Fibroblast of lung (primary cell): ENCODE measurements at regions not wholly inside any gene's neighbourhood (a gene's known extent, or its start where the extent isn't known, plus 50 kb on each side); places are given as distances from the start of the nearest gene placed in this dataset.

Experiments
- DNase-seq, 2 donors: peaks; one replicate each; pipeline versions ENCODE4 v3.0.0 to v3.0.0-alpha.2; 2010; ENCODE audit warnings: low read depth in 2 of 2
- H2AFZ ChIP-seq: 2 replicates; pipeline ENCODE4 v1.5.1; 2012; ENCODE audit warnings: low read length, control low read depth, inconsistent platforms
- H3K27ac ChIP-seq: 2 replicates; pipeline ENCODE4 v1.5.1; 2011; ENCODE audit warnings: low read length, control low read depth; ENCODE audit not compliant: insufficient read depth
- H3K27me3 ChIP-seq: 2 replicates; pipeline ENCODE4 v1.5.1; 2011; ENCODE audit warnings: mild to moderate bottlenecking, low read length; ENCODE audit not compliant: control insufficient read depth, insufficient read depth
- H3K36me3 ChIP-seq: 2 replicates; pipeline ENCODE4 v1.5.1; 2011; ENCODE audit warnings: low read length; ENCODE audit not compliant: control insufficient read depth, insufficient read depth
- H3K4me1 ChIP-seq: 2 replicates; pipeline ENCODE4 v1.5.1; 2011; ENCODE audit warnings: low read length; ENCODE audit not compliant: control insufficient read depth, insufficient read depth; ENCODE audit errors: extremely low read depth
- H3K4me2 ChIP-seq: 2 replicates; pipeline ENCODE4 v1.5.1; 2011; ENCODE audit warnings: low read length, control low read depth; ENCODE audit not compliant: insufficient read depth; ENCODE audit errors: extremely low read depth
- H3K4me3 ChIP-seq, 4 experiments: fragments of 200-600 bp in 1 of 4; sonication (generic) in 1 of 4; replicated peaks in 1 of 4; 2 replicates each; pipeline ENCODE4 v1.5.1; 2011 to 2016; ENCODE audit warnings: low read length in 4 of 4, low read depth in 3 of 4, mild to moderate bottlenecking in 3 of 4, control low read depth in 2 of 4, inconsistent platforms in 1 of 4, mixed read lengths in 1 of 4; ENCODE audit not compliant: insufficient read depth in 1 of 4; ENCODE audit errors: control extremely low read depth in 1 of 4
- H3K79me2 ChIP-seq: 2 replicates; pipeline ENCODE4 v1.5.1; 2012; ENCODE audit warnings: mild to moderate bottlenecking, low read length, inconsistent platforms; ENCODE audit not compliant: control insufficient read depth, insufficient read depth
- H3K9ac ChIP-seq: 2 replicates; pipeline ENCODE4 v1.5.1; 2011; ENCODE audit warnings: mild to moderate bottlenecking, low read length, control low read depth; ENCODE audit not compliant: insufficient read depth
- H3K9me3 ChIP-seq: 2 replicates; pipeline ENCODE4 v1.5.1; 2012; ENCODE audit warnings: low read depth, low read length; ENCODE audit not compliant: control insufficient read depth, insufficient read depth
- H4K20me1 ChIP-seq: 2 replicates; pipeline ENCODE4 v1.5.1; 2011; ENCODE audit warnings: low read length; ENCODE audit not compliant: control insufficient read depth, insufficient read depth; ENCODE audit errors: extremely low read depth
- CTCF ChIP-seq, 2 donors: IDR thresholded peaks in 1 of 2; conservative IDR thresholded peaks in 1 of 2; 1 replicate in 1 of 2; 2 replicates in 1 of 2; pipeline ENCODE4 v1.5.1; 2011 to 2012; ENCODE audit warnings: low read length in 2 of 2, control low read depth in 1 of 2, inconsistent platforms in 1 of 2, low read depth in 1 of 2, mild to moderate bottlenecking in 1 of 2
- EZH2 ChIP-seq: IDR thresholded peaks from 2 replicates; pipeline ENCODE4 v1.5.1; 2012; ENCODE audit warnings: low read length, control low read depth, mild to moderate bottlenecking; ENCODE audit errors: missing control alignments

GRCh38 chr4:156633847-156634246 is 337.8 kb downstream of the PDGFC start:
- H3K27me3 ChIP-seq = no peaks in the 10 kb centered on the region
- no peak overlapping the region for H3K4me2 ChIP-seq
- TF ChIP-seq EZH2 = no peak
- TF ChIP-seq CTCF (conservative IDR thresholded peaks at IDR 0.05 in 1 of 2, IDR thresholded peaks at IDR 0.05 in 1 of 2; ENCODE audit: low read depth in 1 of 2, low read length in 2 of 2) = no peak
- no peaks in the 10 kb centered on the region for H3K9me3 ChIP-seq
- no peaks in the 10 kb centered on the region for H3K79me2 ChIP-seq
- no peak overlapping the region for H3K4me3 ChIP-seq
- H2AFZ ChIP-seq = no peak overlapping the region
- no peak for DNase-seq
- H4K20me1 ChIP-seq = no peaks in the 10 kb centered on the region
- H3K4me1 ChIP-seq = peaks cover under 1% of the 10 kb centered on the region
- no peak overlapping the region for H3K27ac ChIP-seq
- H3K9ac ChIP-seq = no peak overlapping the region
- no peaks in the 10 kb centered on the region for H3K36me3 ChIP-seq

GRCh38 chr4:156628858-156629257 is 342.7 kb downstream of the PDGFC start:
- no peaks in the 10 kb centered on the region for H3K27me3 ChIP-seq
- no peaks in the 10 kb centered on the region for H3K4me1 ChIP-seq
- H3K36me3 ChIP-seq = no peaks in the 10 kb centered on the region
- no peak overlapping the region for H3K4me3 ChIP-seq
- no peaks in the 10 kb centered on the region for H3K9me3 ChIP-seq
- no peak for TF ChIP-seq EZH2
- TF ChIP-seq CTCF (conservative IDR thresholded peaks at IDR 0.05 in 1 of 2, IDR thresholded peaks at IDR 0.05 in 1 of 2; ENCODE audit: low read depth in 1 of 2, low read length in 2 of 2) = no peak
- H2AFZ ChIP-seq = no peak overlapping the region
- no peak overlapping the region for H3K4me2 ChIP-seq
- H4K20me1 ChIP-seq = no peaks in the 10 kb centered on the region
- DNase-seq = no peak
- no peak overlapping the region for H3K27ac ChIP-seq
- H3K9ac ChIP-seq = no peak overlapping the region
- no peaks in the 10 kb centered on the region for H3K79me2 ChIP-seq

GRCh38 chr4:156623376-156623775 is 348.2 kb downstream of the PDGFC start:
- H3K27me3 ChIP-seq = no peaks in the 10 kb centered on the region
- H3K36me3 ChIP-seq = no peaks in the 10 kb centered on the region
- H3K4me3 ChIP-seq = no peak overlapping the region
- no peak overlapping the region for H3K9ac ChIP-seq
- no peaks in the 10 kb centered on the region for H3K79me2 ChIP-seq
- peak in 1 of 2 donors; percentile 33 for DNase-seq
- no peak overlapping the region for H3K27ac ChIP-seq
- no peaks in the 10 kb centered on the region for H3K4me1 ChIP-seq
- TF ChIP-seq CTCF (conservative IDR thresholded peaks at IDR 0.05 in 1 of 2, IDR thresholded peaks at IDR 0.05 in 1 of 2; ENCODE audit: low read depth in 1 of 2, low read length in 2 of 2) (no peak), EZH2 (no peak)
- no peak overlapping the region for H3K4me2 ChIP-seq
- H2AFZ ChIP-seq = no peak overlapping the region
- no peaks in the 10 kb centered on the region for H4K20me1 ChIP-seq
- H3K9me3 ChIP-seq = no peaks in the 10 kb centered on the region
